ENCODE measurements at regions not wholly inside any gene's neighbourhood (a gene's known extent, or its start where the extent isn't known, plus 50 kb on each side); places are given as distances from the start of the nearest gene placed in this dataset.
"Not testable (repeated sequence)": the region's sequence is repeated elsewhere in the genome, so short reads cannot be mapped to it uniquely, and the experiment has no call there.

GRCh38 chr3:35114686-35115085 is 524.6 kb upstream of the ARPP21 start:
- no peak for DNase-seq (ENCODE audit: low read depth in 2 of 2)

GRCh38 chr3:35120026-35120425 is 519.3 kb upstream of the ARPP21 start:
- DNase-seq (ENCODE audit: low read depth in 2 of 2), result no peak

- DNase-seq (ENCODE audit: low read depth in 2 of 2), result no peak
Observed at GRCh38 chr3:35137612-35138011, 501.7 kb upstream of the ARPP21 start.

DNA sequence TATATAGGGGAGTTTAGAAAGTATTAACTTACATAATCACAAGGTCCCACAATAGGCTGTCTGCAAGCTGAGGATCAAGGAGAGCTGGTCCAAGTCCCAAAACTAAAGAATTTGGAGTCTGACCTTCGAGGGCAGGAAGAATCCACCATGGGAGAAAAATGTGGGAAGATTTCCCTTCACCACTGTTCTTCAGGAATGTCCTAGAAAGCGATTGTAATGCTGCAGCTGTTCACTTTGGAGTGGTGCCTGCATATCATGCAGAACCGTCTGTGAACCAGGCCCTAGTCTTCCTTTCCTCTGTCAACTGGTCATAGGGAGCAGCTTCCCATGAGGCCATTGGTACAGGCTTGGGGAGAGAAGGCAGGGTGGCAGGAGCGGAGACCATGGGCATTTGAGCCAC is 497.9 kb upstream of the ARPP21 start:
- DNase-seq (ENCODE audit: low read depth in 2 of 2), result no peak

GRCh38 chr3:35144011-35144410 is 495.3 kb upstream of the ARPP21 start:
- DNase-seq (ENCODE audit: low read depth in 2 of 2), result no peak

DNA sequence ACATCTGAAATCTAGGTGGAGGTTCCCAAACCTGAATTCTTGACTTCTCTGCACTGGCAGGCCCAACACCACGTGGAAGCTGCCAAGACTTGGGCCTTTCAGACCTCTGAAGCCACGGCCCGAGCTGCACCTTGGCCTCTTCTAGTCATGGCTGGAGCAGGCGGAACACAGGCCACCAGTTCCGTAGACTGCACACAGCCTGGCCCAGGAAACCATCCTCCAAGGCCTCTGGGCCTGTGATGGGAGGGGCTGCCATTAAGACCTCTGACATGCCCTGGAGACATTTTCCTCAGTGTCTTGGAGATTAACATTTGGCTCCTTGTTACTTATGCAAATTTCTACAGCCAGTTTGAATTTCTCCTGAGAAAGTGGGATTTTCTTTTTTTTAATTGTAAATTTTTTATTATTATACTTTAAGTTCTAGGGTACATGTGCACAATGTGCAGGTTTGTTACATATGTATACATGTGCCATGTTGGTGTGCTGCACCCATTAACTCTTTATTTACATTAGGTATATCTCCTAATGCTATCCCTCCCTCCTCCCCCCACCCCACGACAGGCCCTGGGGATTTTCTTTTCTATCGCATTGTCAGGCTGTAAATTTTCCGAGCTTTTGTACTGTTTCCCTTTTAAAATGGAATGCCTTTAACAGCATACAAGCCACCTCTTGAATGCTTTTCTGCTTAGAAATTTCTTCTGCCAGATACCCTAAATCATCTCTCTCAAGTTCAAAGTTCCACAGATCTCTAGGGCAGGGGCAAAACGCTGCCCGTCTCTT is 492.9 kb upstream of the ARPP21 start:
- not testable (repeated sequence) for DNase-seq (ENCODE audit: low read depth in 2 of 2)

DNA sequence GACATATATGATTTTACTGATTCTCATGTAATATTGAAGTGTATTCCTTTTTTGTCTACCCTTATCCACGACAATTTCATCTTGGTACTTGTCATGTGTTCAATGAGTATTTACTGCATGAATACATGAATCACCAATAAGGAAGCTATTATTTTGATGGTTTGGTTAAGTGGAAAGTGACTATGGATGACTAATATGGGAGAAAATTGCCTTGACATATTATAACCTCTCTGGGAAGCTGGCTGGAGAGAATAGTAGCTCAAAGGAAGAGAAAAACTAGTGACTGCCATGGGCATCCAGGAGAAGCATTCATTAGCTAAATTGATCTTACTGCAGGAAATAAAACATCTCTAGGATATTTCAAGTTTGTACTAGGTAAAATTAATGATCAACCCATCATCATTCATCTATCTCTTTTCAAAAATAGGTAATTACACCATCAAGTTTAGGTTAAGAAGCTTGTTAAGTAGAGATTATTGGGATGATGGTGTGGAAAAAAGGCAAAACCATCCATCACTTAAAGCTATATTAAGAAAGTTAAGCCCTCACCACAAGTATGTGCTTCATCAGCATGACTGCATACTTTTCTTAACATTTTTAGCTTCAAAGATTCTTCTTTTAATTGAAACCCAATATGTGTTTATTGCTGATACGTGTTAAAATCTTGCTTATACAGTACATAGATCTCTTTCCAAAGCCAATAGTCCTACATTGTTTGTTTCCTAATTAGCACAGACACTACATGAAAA is 455.2 kb upstream of the ARPP21 start:
- no peak for DNase-seq (ENCODE audit: low read depth in 2 of 2)

- DNase-seq (ENCODE audit: low read depth in 2 of 2), result no peak
Observed at GRCh38 chr3:35184775-35185174, 454.6 kb upstream of the ARPP21 start.

DNA sequence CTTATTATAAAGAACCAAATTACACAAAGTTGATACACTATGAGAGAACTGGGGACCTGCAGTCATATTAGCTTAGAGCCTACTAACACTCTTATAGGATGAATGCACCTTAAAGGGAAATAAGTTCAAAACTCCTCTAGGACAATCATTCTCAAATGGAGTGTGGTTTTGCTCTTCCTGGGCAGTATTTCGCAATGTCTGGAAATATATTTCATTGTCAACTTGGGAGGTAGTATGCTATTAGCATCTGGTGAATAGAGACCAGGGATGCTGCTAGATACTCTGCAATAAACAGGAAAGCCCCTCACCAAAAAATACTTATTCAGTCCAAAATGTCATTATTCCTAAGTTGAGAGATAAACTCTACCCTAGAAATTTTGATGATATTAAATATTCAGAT is 451.4 kb upstream of the ARPP21 start:
- no peak for DNase-seq (ENCODE audit: low read depth in 2 of 2)

GRCh38 chr3:35194666-35195065 is 444.7 kb upstream of the ARPP21 start:
- DNase-seq (ENCODE audit: low read depth in 2 of 2), result no peak

GRCh38 chr3:35198857-35199256 is 440.5 kb upstream of the ARPP21 start:
- DNase-seq (ENCODE audit: low read depth in 2 of 2), result no peak

DNA sequence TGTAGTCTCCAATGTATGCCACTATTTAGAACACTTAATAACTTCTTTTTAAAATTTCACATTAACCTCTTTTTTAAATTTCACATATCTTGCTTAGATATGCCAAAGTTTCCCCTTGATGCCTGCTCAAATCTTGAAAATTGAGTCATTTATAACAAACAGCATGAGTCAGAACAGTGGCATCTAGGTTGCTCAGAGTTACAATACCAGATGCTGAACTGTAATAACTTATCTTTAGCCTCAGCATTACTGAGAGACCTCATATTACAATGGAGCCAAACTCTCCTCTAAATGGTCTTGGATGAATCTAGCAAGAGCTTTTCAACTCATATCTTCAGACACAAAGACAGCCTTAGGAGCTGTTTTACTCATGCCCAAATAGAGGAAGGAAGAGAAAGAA is 439.3 kb upstream of the ARPP21 start:
- DNase-seq (ENCODE audit: low read depth in 2 of 2), result no peak

- DNase-seq (ENCODE audit: low read depth in 2 of 2), result no peak
Observed at GRCh38 chr3:35201211-35201610, 438.1 kb upstream of the ARPP21 start.

- no peak for DNase-seq (ENCODE audit: low read depth in 2 of 2)
Observed at GRCh38 chr3:35215525-35216500, 423.5 kb upstream of the ARPP21 start.

DNA sequence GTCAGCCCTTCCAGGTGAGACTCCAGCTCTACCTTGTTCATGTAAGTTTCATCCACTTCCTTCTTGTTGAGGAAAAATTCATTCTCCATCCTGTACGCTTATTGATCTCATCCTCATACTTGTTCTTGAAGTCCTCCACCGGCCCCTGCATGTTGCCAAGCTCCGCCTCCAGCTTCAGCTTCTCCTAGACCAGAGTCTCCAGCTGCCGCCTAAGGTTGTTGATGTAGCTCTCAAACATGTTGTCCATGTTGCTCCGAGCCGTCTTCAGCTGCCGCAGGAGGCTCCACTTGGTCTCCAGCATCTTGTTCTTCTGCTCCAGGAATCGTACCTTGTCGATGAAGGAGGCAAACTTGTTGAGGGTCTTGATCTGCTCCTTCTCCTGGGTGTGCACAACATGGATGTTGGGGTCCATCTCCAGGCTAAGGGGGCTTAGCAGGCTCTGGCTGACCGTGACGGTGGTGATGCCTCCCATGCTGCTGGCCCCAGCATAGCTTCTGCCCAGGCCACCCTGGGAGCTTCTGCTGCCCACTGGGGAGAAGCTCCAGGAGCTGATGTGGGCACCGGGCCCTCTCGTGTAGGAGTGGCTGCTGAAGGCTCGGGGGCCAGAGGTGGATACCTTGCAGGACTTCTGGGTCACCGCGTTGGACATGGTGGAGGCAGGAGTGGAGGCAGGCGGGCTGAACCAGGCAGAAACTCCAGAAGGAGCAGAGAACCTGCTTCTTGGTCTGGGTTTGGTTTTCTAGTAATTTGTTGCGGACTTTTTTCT is 422.6 kb upstream of the ARPP21 start:
- no peak for DNase-seq (ENCODE audit: low read depth in 2 of 2)

GRCh38 chr3:35223632-35224394 is 415.5 kb upstream of the ARPP21 start:
- no peak for DNase-seq (ENCODE audit: low read depth in 2 of 2)

DNA sequence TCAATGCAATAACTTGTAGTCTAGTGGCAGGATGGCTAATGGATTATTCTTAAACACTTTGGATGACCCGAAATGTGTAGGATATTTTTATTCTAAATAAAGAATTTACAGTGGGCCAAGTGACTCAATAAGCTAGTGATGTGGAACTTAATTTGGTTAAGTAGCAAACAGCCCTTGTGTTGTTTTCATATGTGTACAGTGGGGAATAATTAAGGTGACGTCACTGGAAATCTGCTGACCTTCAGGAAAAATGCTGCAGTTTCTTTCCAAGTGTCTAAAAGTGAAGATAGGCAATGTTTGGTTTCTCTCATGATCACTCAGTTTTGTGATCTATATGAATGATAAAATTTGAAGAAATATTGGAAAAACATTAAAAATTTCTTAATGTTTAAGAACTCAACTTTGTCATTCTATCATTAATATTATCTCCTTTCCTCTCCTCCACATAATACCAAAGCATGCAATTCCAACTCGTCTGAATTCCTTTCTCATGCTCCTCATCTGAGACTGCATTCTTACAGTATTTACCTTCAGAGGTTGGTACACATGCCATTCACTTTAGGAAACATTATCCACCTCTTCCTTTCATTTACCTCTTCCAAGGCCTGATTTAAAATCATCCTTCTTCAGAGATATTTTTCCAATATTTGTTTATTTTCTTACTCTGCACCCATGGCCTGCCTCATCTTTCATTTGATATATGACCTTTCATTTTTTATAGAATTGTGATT is 414.6 kb upstream of the ARPP21 start:
- DNase-seq (ENCODE audit: low read depth in 2 of 2), result no peak

DNA sequence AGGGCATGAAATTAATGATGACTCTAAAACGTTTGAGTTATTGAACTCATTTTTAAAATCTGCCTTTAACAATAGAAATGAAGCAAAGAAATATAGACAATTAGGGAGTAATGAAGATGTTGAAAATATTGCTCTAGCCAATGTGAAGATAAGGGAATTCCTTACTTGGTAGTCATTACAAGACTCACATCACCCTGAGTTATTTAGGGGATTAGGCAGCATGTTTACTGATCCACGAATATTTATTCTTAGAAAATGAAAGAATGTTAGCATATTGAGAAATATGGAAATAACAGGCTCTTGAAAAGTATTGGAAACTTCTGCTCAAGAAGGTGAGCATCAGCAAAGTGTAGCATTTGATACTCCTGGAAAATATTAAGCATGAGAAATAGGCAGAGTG is 398.1 kb upstream of the ARPP21 start:
- DNase-seq (ENCODE audit: low read depth in 2 of 2), result no peak

DNA sequence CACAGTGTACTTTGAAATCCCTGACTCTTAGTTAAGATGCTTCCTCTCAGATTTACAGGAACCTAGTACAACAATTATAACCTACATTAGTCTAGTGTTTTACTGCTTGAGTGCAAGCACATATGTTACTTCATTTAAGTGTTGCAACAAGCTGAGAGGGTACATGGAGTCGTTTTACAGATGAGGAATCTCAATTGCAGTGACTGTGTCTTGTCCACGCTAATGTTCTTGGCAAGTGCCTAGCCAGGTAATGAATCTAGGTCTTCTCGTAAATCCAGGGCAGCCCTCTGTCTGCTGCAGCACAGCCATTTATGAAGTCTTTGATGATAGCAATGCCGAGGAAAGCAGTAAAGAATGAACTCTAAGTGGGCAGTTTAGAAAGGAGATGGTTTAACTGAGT is 384.4 kb upstream of the ARPP21 start:
- no peak for DNase-seq (ENCODE audit: low read depth in 2 of 2)

- no peak for DNase-seq (ENCODE audit: low read depth in 2 of 2)
Observed at GRCh38 chr3:35257641-35258040, 381.7 kb upstream of the ARPP21 start.

Measured in stimulated activated CD8-positive, alpha-beta memory T cell treated with anti-CD3 and anti-CD28 coated beads, Interleukin-15, amount 100 ng/mL, for 48 hours (primary cell).